ENCODE measurements at regions not wholly inside any gene's neighbourhood (a gene's known extent, or its start where the extent isn't known, plus 50 kb on each side); places are given as distances from the start of the nearest gene placed in this dataset.

GRCh38 chr6:170221052-170221752 is 69.7 kb downstream of the DLL1 start:
- TF ChIP-seq YY1 (IDR thresholded peaks at IDR 0.05; ENCODE audit: insufficient read depth, insufficient read length) (no peak), SUZ12 (IDR thresholded peaks at IDR 0.05; ENCODE audit: extremely low read depth, insufficient read depth, insufficient read length) (no peak), ZNF274 (IDR thresholded peaks at IDR 0.05; ENCODE audit: low read depth, low read length) (no peak)

All from NT2/D1 (cell line).